ENCODE measurements at regions not wholly inside any gene's neighbourhood (a gene's known extent, or its start where the extent isn't known, plus 50 kb on each side); places are given as distances from the start of the nearest gene placed in this dataset.

DNA sequence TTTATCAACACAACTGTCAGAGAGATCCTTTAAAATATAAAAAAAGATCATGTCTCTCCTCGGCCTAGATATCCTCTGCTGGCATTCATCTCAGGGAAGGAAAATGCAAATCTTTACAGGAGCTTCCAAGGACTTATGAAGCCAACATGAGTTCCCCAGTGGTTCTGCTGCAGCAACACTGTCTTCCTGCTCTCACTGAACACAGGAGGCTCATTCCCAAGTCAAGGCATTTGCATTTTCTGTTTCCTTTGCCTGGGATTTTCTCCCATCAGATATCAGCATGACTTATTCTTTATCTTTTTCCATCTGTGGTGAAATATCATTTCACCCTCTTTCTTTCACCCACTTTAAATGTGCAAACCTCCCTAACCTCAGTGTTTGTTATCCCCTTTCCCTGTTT is 513.8 kb upstream of the ZP4 start:
- TF ChIP-seq, protein P1, sequence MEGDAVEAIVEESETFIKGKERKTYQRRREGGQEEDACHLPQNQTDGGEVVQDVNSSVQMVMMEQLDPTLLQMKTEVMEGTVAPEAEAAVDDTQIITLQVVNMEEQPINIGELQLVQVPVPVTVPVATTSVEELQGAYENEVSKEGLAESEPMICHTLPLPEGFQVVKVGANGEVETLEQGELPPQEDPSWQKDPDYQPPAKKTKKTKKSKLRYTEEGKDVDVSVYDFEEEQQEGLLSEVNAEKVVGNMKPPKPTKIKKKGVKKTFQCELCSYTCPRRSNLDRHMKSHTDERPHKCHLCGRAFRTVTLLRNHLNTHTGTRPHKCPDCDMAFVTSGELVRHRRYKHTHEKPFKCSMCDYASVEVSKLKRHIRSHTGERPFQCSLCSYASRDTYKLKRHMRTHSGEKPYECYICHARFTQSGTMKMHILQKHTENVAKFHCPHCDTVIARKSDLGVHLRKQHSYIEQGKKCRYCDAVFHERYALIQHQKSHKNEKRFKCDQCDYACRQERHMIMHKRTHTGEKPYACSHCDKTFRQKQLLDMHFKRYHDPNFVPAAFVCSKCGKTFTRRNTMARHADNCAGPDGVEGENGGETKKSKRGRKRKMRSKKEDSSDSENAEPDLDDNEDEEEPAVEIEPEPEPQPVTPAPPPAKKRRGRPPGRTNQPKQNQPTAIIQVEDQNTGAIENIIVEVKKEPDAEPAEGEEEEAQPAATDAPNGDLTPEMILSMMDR (IDR thresholded peaks at IDR 0.05) = no peak
- no peak for TF ChIP-seq POLR2A (IDR thresholded peaks at IDR 0.05)
